ENCODE measurements at regions not wholly inside any gene's neighbourhood (a gene's known extent, or its start where the extent isn't known, plus 50 kb on each side); places are given as distances from the start of the nearest gene placed in this dataset.

DNA sequence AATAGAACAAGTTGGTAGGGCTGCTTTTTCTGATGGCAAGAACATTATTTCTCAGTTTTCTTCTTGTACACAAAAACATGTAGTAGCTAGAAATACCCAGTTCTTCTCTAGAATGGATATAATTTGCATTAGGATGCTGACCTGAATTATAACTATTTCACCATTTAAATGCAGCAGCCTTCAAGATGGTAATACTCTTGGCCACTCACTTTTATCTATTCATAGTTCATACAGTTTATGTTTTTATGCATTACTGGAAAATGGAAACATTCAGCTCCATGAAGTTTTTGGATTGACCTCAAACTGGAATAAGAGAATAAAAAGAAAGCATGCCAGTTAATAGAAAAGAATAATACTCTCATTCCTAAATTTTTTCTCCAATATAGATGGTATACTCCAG is 487.4 kb downstream of the PABPC4L start:
- no peak for DNase-seq

GRCh38 chr4:133713340-133713739 is 488.2 kb downstream of the PABPC4L start:
- no peak for DNase-seq

- no peak for DNase-seq
Measured at GRCh38 chr4:133711817-133712216, 489.8 kb downstream of the PABPC4L start.

DNA sequence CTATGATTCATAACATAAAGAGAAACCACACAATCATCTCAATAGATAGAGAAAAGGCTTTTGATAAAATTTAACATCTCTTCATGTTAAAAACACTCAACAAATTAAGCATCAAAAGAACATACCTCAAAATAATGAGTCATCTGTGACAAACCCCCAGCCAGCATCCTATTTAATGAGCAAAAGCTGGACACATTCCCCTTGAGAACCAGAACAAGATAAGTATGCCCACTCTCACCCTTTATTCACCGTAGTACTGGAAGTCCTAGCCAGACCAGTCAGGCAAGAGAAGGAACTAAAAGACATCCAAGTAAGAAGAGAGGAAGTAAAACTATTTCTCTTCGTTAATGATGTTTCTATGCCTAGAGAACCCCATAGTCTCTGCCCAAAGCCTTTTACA is 507.2 kb downstream of the PABPC4L start:
- DNase-seq = no peak

GRCh38 chr4:133683967-133684366 is 517.6 kb downstream of the PABPC4L start:
- no peak for DNase-seq

GRCh38 chr4:133668061-133668851 is 519.2 kb downstream of the PCDH10 start:
- no peak for DNase-seq

GRCh38 chr4:133647206-133647605 is 498.1 kb downstream of the PCDH10 start:
- no peak for DNase-seq

DNA sequence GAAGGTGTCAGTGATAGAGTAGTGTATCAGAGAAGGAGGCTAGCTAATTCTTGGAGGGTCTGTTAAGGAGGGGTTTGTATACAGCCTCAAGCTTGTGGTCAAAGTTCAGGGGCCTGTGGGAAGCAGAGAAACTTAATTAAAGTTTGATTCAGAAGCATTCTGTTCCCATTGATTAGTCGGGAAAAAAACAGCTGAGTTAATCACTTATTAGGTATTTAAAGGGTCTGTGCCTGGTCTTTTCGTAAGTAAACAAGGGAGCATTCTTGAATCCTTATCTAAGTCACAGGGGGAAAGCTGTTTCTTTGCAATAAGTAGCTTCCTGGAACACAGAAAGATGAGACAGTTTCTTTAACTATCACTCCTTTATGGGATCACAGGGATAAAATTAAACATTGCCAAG is 492.1 kb downstream of the PCDH10 start:
- no peak for DNase-seq

GRCh38 chr4:133638751-133639150 is 489.7 kb downstream of the PCDH10 start:
- no peak for DNase-seq

- DNase-seq = no peak
Measured at GRCh38 chr4:133637161-133637560, 488.1 kb downstream of the PCDH10 start.

DNA sequence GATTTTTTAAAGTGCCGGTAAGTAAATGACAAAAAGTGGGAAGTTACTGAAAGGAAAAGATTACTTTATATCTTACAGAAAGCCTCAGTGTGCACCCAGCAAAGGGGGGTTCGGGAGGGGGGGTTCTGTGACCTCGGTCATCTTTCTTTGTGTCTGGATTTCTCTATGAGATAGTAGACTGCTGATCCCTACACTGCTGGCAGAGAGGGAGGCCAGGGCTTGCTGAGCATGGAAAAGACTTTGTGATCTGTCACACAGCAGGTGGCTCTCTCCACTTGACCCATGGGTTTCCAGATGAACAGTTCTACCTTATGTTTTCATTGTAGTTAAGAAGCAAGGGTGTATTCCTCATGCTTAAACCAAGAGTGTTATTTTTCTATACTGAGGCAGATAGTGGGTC is 475.6 kb downstream of the PCDH10 start:
- DNase-seq = no peak

DNA sequence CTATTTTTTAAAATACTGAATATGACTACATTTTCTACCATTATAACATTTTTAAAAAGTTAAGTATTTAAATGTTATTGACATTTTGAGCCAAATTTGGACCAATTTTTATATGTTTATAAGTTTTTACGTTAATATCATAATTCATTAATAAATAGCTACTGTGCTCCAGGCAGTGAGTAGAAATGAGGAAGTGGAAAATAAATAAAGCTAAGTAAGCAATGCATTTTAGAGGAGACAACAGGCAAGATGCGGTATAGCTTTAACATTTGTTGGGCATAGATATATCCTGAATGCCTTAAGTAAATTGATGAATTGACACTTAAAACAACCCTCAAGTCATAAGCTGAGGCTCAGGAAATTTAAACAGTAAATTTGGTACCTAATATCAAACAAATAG is 474.8 kb downstream of the PCDH10 start:
- no peak for DNase-seq

- DNase-seq = no peak
Measured at GRCh38 chr4:133621628-133622027, 472.5 kb downstream of the PCDH10 start.

GRCh38 chr4:133620555-133620954 is 471.5 kb downstream of the PCDH10 start:
- DNase-seq = no peak

- DNase-seq = no peak
Measured at GRCh38 chr4:133618963-133619362, 469.9 kb downstream of the PCDH10 start.

DNA sequence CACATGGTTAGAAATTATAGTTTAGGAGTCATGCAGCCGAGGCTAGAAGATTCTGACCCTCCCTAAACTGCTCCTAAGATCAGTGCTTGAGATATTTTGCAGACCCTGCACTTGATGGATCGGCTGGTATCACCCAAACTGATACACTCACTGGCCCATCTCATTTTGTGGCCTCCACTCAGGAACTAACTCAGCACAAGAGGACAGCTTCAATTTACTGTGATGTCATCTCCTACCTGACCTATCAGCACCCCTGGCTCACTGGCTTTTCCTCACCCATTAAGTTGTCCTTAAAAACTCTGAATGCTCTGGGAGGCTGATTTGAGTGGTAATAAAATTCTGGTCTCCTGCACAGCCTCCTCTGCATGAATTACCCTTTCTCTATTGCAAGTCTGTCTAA is 450.9 kb downstream of the PCDH10 start:
- DNase-seq = no peak

DNA sequence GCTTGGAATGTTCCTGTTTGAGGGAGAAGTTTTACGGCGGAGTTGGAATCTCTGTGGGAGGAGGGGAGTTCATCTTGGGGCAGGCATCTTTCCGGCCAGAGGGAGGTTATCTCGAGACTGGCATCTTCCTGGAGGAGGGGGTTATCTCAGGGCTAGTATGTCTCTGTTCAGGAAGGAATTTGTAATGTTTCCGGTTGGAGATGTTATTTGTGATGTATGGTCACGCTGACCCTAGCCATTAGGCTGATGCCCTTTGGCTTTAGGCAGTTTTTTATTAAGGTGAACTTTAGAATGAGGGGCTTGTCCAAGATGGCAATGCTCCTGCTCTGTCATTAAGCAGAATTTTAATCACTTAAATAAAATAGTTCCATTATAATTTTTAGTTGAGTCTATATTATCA is 449.7 kb downstream of the PCDH10 start:
- DNase-seq = no peak

DNA sequence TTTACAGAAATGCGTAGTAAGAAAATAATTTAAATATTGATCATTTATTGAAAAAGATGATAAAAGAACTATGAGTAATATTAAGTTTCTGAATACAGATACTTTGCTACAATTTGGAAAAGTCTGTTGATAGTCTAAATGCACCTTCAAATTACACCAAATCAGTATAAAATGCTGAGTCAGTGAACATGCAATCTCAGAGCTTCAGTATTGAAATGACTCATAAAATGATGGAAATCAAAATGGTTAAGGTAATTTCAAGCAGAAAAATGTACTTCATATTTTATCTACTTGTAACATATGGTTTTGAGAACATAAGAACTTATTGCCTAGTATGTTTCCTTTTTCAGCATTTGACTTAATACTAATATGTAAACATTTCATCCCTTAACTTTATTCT is 448.2 kb downstream of the PCDH10 start:
- DNase-seq = no peak

- DNase-seq = no peak
Measured at GRCh38 chr4:133596459-133596858, 447.4 kb downstream of the PCDH10 start.

GRCh38 chr4:133594390-133595207 is 445.5 kb downstream of the PCDH10 start:
- DNase-seq = no peak

DNA sequence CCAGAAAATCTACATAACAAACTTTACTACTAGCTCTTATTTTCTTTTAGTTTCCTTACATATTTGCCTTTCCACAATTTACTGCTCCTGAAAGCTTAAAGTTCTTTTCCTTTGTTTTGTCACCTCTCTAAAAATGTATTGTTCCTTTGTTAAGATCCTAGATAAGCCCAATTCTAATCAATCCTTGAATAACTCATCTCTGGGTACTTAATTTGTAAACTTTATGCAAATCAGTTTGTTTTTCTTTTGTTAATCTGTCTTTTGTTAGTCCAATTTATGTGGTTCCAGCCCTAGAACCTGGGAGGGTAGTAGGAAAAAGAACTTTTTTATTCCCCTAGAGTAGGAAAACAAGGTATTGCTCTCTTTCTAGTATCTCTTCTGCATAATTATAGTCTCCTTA is 444.7 kb downstream of the PCDH10 start:
- no peak for DNase-seq

- no peak for DNase-seq
Measured at GRCh38 chr4:133592591-133592990, 443.5 kb downstream of the PCDH10 start.

- DNase-seq = no peak
Measured at GRCh38 chr4:133592106-133592505, 443.0 kb downstream of the PCDH10 start.

DNA sequence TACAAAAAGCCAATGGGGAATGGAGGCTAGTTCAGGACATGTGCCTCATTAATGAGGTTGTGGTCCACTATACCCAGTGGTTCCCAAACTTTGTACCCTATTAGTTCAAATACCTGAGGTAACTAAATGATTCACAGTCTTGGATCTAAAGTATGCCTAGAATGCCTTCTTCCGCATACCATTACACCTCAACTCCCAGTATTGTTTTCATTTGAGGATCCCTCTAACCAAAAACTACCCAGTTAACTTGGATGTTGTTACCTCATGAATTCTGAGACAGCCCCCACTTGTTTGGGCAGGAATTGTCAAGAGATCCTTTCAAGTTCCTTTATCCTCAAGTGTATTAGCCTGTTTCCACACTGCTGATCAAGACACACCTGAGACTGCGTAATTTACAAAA is 439.2 kb downstream of the PCDH10 start:
- no peak for DNase-seq
